Stomach (tissue), 8 donors: ENCODE measurements at regions not wholly inside any gene's neighbourhood (a gene's known extent, or its start where the extent isn't known, plus 50 kb on each side); places are given as distances from the start of the nearest gene placed in this dataset.

Experiments
- DNase-seq, 2 donors: peaks; one replicate each; pipeline versions ENCODE4 v3.0.0 to v3.0.0-alpha.2; 2013 to 2019
- H3K27ac ChIP-seq, 5 donors: fragments of 200-600 bp in 4 of 5; sonication (generic) in 4 of 5; one replicate each; pipeline ENCODE4 v1.5.1; 2013 to 2019; ENCODE audit warnings: mild to moderate bottlenecking in 1 of 5, moderate library complexity in 1 of 5
- H3K27me3 ChIP-seq, 3 donors: fragments of 200-600 bp; sonication (generic); one replicate each; pipeline ENCODE4 v1.5.1; 2017 to 2019; ENCODE audit warnings: mixed run types in 1 of 3
- H3K36me3 ChIP-seq, 4 donors: fragments of 200-600 bp; sonication (generic); 1 replicate in 3 of 4; 2 replicates in 1 of 4; pipeline ENCODE4 v1.5.1; 2016 to 2019
- H3K4me1 ChIP-seq, 4 donors: fragments of 200-600 bp; sonication (generic); one replicate each; pipeline ENCODE4 v1.5.1; 2016 to 2019
- H3K4me3 ChIP-seq, 4 donors: fragments of 200-600 bp; sonication (generic) in 3 of 4; one replicate each; pipeline ENCODE4 v1.5.1; 2016 to 2019; ENCODE audit warnings: mild to moderate bottlenecking in 1 of 4
- H3K9me3 ChIP-seq, 4 donors: fragments of 200-600 bp; sonication (generic); one replicate each; pipeline ENCODE4 v1.5.1; 2016 to 2019
- EP300 ChIP-seq: sonication (generic); formaldehyde crosslinking; IDR thresholded peaks from one replicate; pipeline ENCODE4 v1.6.1; 2017; ENCODE audit warnings: antibody characterized with exemption
- POLR2A ChIP-seq, 4 donors: fragments of 450-650 bp; IDR thresholded peaks; one replicate each; pipeline ENCODE4 v1.6.1; 2016; ENCODE audit warnings: antibody characterized with exemption in 4 of 4, control low read depth in 2 of 4, mild to moderate bottlenecking in 1 of 4, moderate library complexity in 1 of 4
- POLR2AphosphoS5 ChIP-seq, 3 donors: sonication (generic); formaldehyde crosslinking; IDR thresholded peaks; one replicate each; pipeline ENCODE4 v1.6.1; 2016; ENCODE audit warnings: antibody characterized with exemption in 3 of 3
- WGBS, 5 donors: extraction: QIAGEN DNeasy Blood & Tissue Kit in 3 of 5; methylation state at CpG; one replicate each; pipeline versions ENCODE4 v1.1.5 to v1.1.7; 2013 to 2018; 5-methylcytosine and 5-hydroxymethylcytosine counted together
- intact Hi-C: fragments of 100-400 bp; cut with DNase I; formaldehyde crosslinking; loops from one replicate; pipeline ENCODE4 v1.15.1; 2023; ENCODE audit warnings: low total_unique reads
- TF ChIP-seq, protein P1 (sequence below), 7 experiments: fragments of 450-650 bp in 4 of 7; fragments of 200-600 bp in 3 of 7; sonication (generic) in 3 of 7; IDR thresholded peaks; one replicate each; pipeline ENCODE4 v1.5.1; 2016 to 2019; ENCODE audit warnings: antibody characterized with exemption in 7 of 7, control low read depth in 2 of 7, mild to moderate bottlenecking in 1 of 7
- donor health status: healthy with polysubstance abuse.
- donor health status: Bipolar disorder and iron deficiency.
- donor health status: healthy.

DNA sequence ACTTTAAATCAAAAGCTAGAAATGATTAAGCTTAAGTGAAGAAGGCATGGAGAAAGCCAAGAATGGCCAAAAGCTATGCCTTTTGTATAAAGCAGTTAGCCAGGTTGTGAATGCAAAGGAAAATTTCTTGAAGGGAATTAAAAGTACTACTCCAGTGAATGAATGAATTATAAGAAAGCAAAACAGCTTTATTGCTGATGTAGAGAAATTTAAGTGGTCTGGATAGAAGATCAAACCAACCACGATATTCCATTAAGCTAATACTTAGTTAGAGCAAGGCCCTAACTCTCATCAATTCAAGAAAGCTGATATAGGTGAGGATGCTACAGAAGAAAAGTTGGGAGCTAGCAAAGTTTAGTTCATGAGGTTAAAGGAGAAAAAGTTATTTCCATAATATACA is 988.5 kb upstream of the ADGRB3 start:
- 76 to 79% (median 78%) methylated on average over 1 of the region's 1 CpG for WGBS, 5 donors
- no peaks in the 10 kb centered on the region for H3K27me3 ChIP-seq
- H3K27ac ChIP-seq: no peak overlapping the region

GRCh38 chr6:67643281-67643680 is 991.8 kb upstream of the ADGRB3 start:
- no peaks in the 10 kb centered on the region for H3K27me3 ChIP-seq
- H3K36me3 ChIP-seq: no peaks in the 10 kb centered on the region
- intact Hi-C loops: no loop called here
- no peak overlapping the region for H3K4me3 ChIP-seq
- no peak overlapping the region for H3K27ac ChIP-seq
- H3K9me3 ChIP-seq: no peaks in the 10 kb centered on the region
- TF ChIP-seq, protein P1, sequence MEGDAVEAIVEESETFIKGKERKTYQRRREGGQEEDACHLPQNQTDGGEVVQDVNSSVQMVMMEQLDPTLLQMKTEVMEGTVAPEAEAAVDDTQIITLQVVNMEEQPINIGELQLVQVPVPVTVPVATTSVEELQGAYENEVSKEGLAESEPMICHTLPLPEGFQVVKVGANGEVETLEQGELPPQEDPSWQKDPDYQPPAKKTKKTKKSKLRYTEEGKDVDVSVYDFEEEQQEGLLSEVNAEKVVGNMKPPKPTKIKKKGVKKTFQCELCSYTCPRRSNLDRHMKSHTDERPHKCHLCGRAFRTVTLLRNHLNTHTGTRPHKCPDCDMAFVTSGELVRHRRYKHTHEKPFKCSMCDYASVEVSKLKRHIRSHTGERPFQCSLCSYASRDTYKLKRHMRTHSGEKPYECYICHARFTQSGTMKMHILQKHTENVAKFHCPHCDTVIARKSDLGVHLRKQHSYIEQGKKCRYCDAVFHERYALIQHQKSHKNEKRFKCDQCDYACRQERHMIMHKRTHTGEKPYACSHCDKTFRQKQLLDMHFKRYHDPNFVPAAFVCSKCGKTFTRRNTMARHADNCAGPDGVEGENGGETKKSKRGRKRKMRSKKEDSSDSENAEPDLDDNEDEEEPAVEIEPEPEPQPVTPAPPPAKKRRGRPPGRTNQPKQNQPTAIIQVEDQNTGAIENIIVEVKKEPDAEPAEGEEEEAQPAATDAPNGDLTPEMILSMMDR (IDR thresholded peaks at IDR 0.05): no peak
- TF ChIP-seq POLR2A (IDR thresholded peaks at IDR 0.05): no peak
- no peak for TF ChIP-seq POLR2AphosphoS5 (IDR thresholded peaks at IDR 0.05)
- TF ChIP-seq EP300: no peak
- no peaks in the 10 kb centered on the region for H3K4me1 ChIP-seq
- no peak for DNase-seq
- WGBS, 5 donors: 56 to 78% (median 61%) methylated on average over 1 of the region's 1 CpG

More for the DNA sequence above, 988.5 kb upstream of the ADGRB3 start:
- intact Hi-C loops: no loop called here
- no peak overlapping the region for H3K4me3 ChIP-seq
- TF ChIP-seq POLR2A (IDR thresholded peaks at IDR 0.05): no peak
- no peak for TF ChIP-seq POLR2AphosphoS5 (IDR thresholded peaks at IDR 0.05)
- TF ChIP-seq, protein P1 (IDR thresholded peaks at IDR 0.05): no peak
- TF ChIP-seq EP300: no peak
- no peaks in the 10 kb centered on the region for H3K36me3 ChIP-seq
- H3K9me3 ChIP-seq: no peaks in the 10 kb centered on the region
- no peaks in the 10 kb centered on the region for H3K4me1 ChIP-seq
- DNase-seq: no peak

- no peak for DNase-seq
- intact Hi-C loops: no loop called here
- no peak for TF ChIP-seq POLR2A (IDR thresholded peaks at IDR 0.05)
- no peak for TF ChIP-seq POLR2AphosphoS5 (IDR thresholded peaks at IDR 0.05)
- no peak for TF ChIP-seq EP300
- TF ChIP-seq, protein P1 (IDR thresholded peaks at IDR 0.05): no peak
- 58 to 91% (median 85%) methylated on average over 1 of the region's 1 CpG for WGBS, 5 donors
- Histone ChIP-seq H3K27me3 (no peaks in the 10 kb centered on the region), H3K36me3 (no peaks in the 10 kb centered on the region), H3K27ac (no peak overlapping the region), H3K9me3 (no peaks in the 10 kb centered on the region), H3K4me3 (no peak overlapping the region), H3K4me1 (no peaks in the 10 kb centered on the region)
Measured at GRCh38 chr6:67642582-67642981, 992.5 kb upstream of the ADGRB3 start.

DNA sequence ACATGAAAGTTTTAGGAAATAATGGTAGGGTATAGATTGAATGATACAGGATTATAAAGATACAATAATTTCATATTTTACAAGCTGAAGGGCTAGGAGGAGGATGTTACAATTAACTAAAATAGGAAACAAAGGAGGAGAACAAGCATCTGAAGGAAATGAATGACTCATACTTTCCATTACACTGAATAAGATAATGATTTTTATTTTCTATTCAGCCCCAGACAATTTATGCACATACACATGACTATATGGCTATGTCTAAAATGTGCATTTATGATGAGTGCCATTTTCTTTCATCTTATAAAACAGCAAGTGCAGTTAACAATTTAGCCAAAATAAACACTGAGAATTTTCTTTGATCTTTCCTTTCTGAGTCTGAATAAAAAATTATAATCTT is 994.6 kb upstream of the ADGRB3 start:
- TF ChIP-seq EP300 (no peak), POLR2A (IDR thresholded peaks at IDR 0.05) (no peak), POLR2AphosphoS5 (IDR thresholded peaks at IDR 0.05) (no peak)
- TF ChIP-seq, protein P1 (IDR thresholded peaks at IDR 0.05): no peak
- H3K36me3 ChIP-seq: no peaks in the 10 kb centered on the region
- intact Hi-C loops: no loop called here
- H3K9me3 ChIP-seq: no peaks in the 10 kb centered on the region
- H3K4me1 ChIP-seq: no peaks in the 10 kb centered on the region
- DNase-seq: no peak
- no peak overlapping the region for H3K4me3 ChIP-seq
- no peaks in the 10 kb centered on the region for H3K27me3 ChIP-seq
- H3K27ac ChIP-seq: no peak overlapping the region
